SK-N-DZ (cell line): ENCODE measurements at regions not wholly inside any gene's neighbourhood (a gene's known extent, or its start where the extent isn't known, plus 50 kb on each side); places are given as distances from the start of the nearest gene placed in this dataset.
"Not testable (repeated sequence)": the region's sequence is repeated elsewhere in the genome, so short reads cannot be mapped to it uniquely, and the experiment has no call there.

Experiments used
- DNase-seq: peaks from one replicate; pipeline ENCODE4 v3.0.0-alpha.2; 2015; ENCODE audit warnings: low spot score

DNA sequence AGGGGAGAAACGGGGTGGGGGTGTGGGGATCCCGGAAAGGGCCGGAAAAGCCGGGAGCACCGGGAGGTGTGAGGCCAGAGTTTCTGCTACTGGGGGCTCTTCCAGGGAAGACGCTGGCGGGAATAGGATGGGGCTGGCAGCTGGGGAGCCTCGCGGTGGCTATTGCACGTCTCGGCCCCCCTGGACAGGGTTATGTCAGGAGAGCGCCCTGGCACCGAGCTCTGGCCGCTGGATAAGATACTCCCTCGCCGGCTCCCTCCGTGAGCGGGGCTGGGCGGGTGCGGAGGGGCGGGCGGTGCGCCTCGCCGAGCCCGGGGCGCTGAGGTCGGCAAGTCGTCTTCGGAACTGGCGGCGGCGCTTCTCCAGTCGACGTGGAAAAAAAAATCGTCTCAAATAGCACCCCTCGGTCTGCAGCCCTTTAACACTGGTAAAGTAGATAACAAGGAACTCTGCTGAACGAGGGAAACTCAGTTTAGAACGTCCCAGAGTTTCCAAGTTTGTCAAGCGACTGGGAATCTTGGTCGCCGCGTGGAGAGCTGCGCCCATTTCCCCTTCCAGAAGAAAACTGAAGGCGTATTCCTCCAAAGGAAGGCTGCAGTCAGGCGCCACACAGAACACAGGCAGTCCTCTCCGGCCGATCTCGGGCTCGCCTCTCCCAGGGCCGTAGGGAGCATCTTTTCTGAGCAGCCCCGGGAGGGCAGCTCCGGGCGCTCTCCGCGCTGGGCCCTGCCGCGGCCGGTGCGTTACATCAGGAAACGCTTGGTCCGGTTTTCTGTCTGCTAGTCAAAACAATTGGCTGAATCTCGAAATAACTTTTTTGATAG lies 115.1 kb downstream of the KCNRG start:
- DNase-seq: peak; percentile 29

GRCh38 chr13:50131920-50132903 lies 117.0 kb downstream of the KCNRG start:
- DNase-seq: no peak

DNA sequence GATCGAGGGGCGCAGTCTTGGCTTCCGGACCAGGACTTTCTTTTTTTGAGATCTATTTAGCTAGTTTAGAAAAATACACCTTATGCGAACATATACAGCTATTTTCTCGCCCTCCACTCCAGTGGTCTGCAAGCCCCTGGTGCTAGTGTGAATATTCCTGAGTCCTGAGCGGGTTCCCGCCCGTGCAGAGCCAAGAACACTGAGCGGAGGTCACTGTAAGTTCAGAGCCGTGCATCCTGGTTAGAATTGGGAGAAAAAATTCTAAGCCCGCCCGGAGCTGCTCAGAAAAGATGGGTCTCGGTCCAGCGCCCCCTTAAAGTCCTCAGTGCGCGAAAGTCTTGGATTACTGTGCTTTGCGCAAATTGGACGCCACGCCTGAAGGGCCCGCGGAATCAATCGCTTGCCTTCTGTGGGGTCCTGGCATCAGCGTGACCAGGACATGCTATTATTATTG lies 117.7 kb downstream of the KCNRG start:
- no peak for DNase-seq

DNA sequence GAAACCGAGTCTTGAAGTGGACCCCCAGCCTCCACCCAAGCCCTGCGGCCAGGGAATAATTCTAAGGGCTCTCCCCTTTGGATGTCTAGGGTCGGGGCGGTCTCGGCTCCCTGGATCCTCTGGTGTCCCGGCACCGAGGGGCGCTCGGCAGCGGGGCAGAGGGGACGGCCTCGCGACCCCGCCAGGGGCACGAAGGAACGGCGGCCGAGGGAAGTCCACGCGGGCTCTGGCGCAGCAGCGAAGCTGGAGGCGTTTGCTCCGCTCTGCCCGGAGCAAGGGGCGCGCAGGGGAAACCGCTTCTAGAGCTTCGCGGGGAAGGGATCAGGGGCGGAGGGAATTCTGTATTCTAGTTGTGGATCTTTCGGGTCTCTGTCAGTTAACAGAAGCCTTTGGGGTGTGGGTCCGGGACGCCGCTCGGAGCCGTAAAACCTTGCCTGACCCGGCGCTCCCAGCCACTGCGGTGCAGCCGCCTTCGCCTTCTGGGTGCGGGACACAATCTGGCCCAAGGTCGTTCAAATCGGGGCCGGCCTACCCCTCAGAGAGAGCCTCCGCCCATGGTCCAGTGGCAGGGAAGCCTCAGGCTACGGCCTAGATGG lies 118.2 kb downstream of the KCNRG start:
- no peak for DNase-seq

GRCh38 chr13:50136226-50136625 lies 121.0 kb downstream of the KCNRG start:
- no peak for DNase-seq

DNA sequence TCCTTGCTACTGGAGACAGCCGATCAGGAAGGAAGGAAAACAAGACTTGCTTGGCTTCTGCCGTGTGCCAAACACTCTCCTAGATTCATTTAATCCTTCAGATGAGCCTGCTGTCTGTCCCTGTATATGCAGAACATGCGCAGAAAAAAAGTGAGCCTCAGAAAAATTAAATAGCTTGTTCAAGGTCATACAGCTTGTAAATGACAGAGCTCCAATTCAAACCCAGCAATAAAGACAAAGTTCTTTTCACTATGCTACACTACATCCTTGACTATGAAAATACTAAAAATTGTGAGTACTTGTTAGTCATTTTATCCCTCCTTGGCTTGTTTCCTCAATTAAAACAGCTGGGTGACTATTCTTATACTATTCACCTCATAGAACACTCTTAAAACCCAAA lies 121.4 kb downstream of the KCNRG start:
- no peak for DNase-seq

- not testable (repeated sequence) for DNase-seq
Measured at GRCh38 chr13:50139435-50139934, 124.2 kb downstream of the KCNRG start.

DNA sequence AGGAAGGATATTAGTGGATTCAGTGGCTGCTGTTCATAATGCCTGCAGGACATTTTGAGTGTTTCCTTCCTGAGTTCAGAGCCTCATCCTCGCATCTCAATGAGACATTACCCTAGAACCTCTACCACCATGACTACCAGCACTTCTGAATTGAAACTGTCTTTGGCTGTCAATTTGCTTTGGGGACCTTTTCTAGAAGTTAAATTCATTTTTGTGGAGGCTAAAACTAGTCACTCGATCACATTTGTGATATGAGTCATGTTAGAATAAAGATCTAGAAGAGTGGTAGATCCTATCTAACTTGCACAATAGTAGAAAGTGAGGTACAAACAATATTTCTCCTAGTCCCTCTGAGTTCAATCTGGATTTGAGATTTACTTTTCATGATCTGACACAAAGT lies 124.9 kb downstream of the KCNRG start:
- no peak for DNase-seq

DNA sequence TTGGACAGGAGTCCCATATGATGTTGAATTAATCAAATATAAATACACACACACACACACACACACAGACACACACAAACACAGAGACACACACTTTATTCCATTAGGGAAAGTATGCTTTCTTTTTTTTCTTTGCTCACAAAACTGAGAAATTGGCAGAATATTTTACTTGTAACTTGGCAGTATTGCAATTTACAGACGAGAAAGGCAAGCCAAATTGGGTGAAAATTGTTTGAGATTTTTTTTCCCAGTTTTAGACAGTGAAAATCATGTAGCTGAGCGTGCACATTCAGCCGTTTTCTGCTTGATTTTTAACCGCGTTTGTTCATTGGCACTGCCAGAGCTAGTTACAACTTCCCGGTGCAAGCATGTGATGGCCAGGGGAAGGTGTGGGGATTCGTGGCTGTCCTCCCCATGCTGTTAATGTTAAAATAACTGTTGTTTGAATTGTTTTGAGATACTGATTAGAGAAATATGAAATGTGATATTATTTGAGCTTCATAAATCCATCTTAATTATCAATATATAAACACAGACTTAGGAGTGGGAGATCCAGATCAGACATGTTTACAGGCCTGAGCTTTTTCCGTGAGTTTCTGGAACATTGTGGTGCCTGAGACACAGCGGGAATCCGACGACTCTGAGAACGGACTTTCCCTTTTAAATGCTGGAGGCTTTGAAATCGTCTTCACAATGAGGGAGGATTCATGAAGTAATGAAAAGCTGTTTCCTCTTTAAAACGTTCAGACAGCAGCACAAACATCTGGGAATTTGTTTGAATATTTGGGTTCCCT lies 125.5 kb downstream of the KCNRG start:
- no peak for DNase-seq

DNA sequence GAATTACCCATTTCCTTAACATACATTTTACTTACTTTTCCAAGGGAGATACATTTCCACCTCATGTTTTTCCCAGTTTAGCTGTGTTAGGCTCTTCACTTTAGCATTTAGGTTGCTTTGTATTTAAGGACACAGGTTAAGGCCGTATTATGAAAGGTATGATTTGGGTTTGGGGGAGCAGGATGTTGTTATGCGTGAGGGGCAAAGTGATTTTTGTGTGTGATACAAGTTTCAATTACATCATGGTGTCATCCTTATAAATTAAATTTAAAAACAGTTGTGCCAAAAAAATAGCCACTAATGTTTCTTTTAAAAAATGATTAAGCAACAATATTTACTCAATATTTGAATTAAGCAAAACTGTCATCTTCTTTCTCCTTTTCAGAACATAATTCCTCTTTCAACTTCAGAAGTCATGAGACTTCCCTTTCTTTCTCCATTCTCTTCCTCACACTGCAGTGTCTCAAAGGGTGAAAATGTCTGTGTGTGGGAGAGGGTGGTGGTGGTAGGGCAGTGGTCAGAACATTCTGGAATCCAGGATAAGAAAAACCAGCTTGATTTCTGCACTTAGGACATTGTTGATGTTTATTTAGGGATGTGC lies 126.2 kb downstream of the KCNRG start:
- DNase-seq: no peak

- DNase-seq: no peak
Measured at GRCh38 chr13:50144246-50145160, 129.3 kb downstream of the KCNRG start.

DNA sequence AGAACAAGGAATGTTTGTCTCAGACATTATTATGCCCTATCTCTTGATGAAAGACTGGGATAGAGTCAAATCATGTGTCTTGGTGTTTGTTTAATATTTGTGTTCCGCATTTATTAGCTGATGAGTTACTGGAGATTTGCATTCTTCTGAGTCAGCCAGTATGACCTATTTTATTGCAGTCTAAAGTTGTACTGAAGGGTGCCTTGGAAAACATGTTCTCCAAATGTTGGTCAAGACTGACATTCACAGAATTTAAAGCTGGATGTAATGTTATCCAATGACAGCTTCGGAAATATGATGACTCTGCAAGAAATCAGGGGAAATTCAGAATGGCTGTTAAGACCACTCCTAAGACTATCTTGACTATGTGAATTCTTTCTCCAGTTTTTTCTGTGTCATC lies 134.0 kb downstream of the KCNRG start:
- no peak for DNase-seq

DNA sequence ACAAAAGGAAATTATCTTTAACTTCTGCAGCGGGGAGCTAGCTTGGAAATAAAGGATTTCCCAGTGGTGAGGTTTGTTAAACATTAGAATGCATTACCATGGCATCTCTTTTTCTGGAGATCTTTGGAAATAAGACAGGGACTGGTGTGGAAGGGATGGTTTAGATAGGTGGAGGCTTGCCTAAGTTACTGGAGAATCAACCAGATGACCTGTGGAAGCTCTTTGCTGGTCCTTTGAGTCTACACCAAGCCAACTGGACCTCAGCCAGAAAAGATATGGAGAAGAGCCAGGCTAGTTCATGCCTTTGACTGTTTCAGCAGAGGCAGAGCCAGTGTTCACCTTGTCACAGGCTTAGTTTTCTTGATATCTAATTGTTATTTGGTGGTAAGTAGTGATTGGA lies 134.7 kb downstream of the KCNRG start:
- DNase-seq: no peak

GRCh38 chr13:50152224-50152623 lies 137.0 kb downstream of the KCNRG start:
- DNase-seq: no peak

GRCh38 chr13:50152655-50153309 lies 137.5 kb downstream of the KCNRG start:
- no peak for DNase-seq

DNA sequence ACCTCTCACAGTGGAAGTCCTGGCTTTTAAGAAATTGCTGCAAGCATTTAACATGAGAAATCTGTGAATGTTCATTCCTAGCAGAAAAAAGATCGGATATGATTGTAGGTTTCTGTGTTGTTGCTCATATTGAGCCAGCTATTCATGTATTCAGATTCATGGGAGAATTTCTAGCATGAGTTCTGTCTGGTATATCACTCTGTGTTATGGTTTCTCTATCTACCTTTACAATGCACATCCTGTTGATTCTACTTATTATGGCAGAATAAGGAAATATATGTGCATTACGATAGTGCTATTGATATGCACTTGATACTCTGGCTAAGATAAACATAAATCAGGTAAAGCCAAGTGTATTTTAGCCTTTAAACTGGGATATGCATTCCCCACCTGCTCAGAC lies 138.2 kb downstream of the KCNRG start:
- no peak for DNase-seq

- DNase-seq: no peak
Measured at GRCh38 chr13:50153876-50154275, 138.6 kb downstream of the KCNRG start.

DNA sequence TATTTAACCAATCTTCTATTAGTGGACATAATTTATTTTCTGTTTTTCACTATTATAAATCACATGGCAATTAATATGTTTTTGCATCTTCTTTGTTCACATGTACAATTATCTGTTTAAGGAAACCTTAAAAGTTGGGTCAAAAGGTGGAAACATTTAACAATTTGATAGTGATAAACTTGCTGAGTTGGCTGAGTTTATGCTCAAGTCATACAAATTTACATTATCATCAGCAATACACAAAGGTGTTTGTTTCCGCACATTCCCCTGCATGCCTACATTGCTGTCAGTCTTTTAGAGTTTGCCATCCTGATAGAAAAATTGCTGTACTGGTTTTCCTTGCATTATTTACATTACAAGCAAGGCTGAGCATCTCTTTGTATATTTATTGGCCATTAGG lies 139.5 kb downstream of the KCNRG start:
- DNase-seq: no peak

- DNase-seq: no peak
Measured at GRCh38 chr13:50156140-50156539, 140.9 kb downstream of the KCNRG start.
